Calu3 (cell line): ENCODE measurements at regions not wholly inside any gene's neighbourhood (a gene's known extent, or its start where the extent isn't known, plus 50 kb on each side); places are given as distances from the start of the nearest gene placed in this dataset.

ENCODE experiments used
- BruUV-seq: library from RNA; stranded (reverse); fragments of 400-500 nt; replicated peaks from 2 replicates; lab custom pipeline; 2021; lab: Mats Ljungman, UMichigan
- CTCF ChIA-PET: fragments of 300-600 bp; sonication (Branson Sonifier 250); formaldehyde crosslinking; loops from one replicate; lab custom pipeline; 2022; ENCODE audit warnings: antibody characterized with exemption; lab: Charles Lee
- DNase-seq: peaks from one replicate; pipeline ENCODE4 v3.0.0; 2022
- H3K27ac Mint-ChIP-seq: one replicate; pipeline ENCODE4 v1.8.0; 2022; ENCODE audit warnings: mixed read lengths; ENCODE audit not compliant: unreplicated experiment
- H3K27me3 Mint-ChIP-seq: one replicate; pipeline ENCODE4 v1.8.0; 2022; ENCODE audit warnings: mixed read lengths; ENCODE audit not compliant: unreplicated experiment
- H3K36me3 Mint-ChIP-seq: one replicate; pipeline ENCODE4 v1.8.0; 2022; ENCODE audit warnings: mild to moderate bottlenecking, moderate library complexity, mixed read lengths; ENCODE audit not compliant: insufficient read depth, unreplicated experiment
- H3K4me1 Mint-ChIP-seq: one replicate; pipeline ENCODE4 v1.8.0; 2022; ENCODE audit warnings: mild to moderate bottlenecking, low read depth, mixed read lengths; ENCODE audit not compliant: unreplicated experiment
- H3K4me3 Mint-ChIP-seq: one replicate; pipeline ENCODE4 v1.8.0; 2022; ENCODE audit warnings: mild to moderate bottlenecking, low read depth, moderate library complexity, mixed read lengths; ENCODE audit not compliant: unreplicated experiment
- H3K9me3 Mint-ChIP-seq: one replicate; pipeline ENCODE4 v1.8.0; 2022; ENCODE audit warnings: low read depth, mixed read lengths; ENCODE audit not compliant: unreplicated experiment
- intact Hi-C: fragments of 100-400 bp; cut with micrococcal nuclease; formaldehyde crosslinking; loops from one replicate; pipeline ENCODE4 v1.10.0; 2022; ENCODE audit not compliant: unreplicated experiment
- TF ChIP-seq, protein P1 (sequence below): fragments of 200-600 bp; IDR thresholded peaks from one replicate; pipeline ENCODE4 v1.8.0; 2022; ENCODE audit warnings: antibody characterized with exemption; ENCODE audit not compliant: unreplicated experiment

- BruUV-seq, result no TSS peak
- CTCF ChIA-PET, result interaction anchor here (0.6 to 1.9 kb wide), 5 partner anchors 131 to 861 kb away, joined by 3 to 8 read pairs (median 5); partner anchors contain the start of gene TMEM185B
- H3K36me3 Mint-ChIP-seq, result peaks cover 5% of the 10 kb centered on the region
These were observed 200.8 kb downstream of the TFCP2L1 start for GRCh38 chr2:121084130-121084680.

DNA sequence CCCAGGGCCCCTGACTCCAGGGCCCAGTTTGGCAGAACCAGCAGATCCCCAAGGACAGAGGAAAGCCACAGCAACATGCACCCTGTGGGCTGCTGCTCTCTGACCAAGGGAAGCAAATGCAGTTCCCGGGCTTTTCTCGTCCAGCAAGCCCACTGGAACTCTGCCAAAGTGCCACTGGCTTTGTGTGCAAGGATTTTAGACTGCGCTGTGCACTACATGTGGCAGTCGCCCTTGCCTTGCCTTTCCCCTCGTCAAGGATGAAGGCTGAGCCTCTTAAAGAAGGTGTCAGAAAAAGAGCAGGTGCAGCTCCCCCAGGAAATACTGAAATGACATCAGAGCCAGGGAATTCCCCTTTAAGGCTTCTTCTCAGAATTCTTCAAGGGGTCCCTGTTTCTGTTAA is 199.2 kb downstream of the TFCP2L1 start:
- Mint-ChIP-seq H3K27ac (no peak overlapping the region), H3K4me3 (no peak overlapping the region), H3K9me3 (no peaks in the 10 kb centered on the region), H3K27me3 (peaks cover 35% of the 10 kb centered on the region), H3K4me1 (peaks cover 11% of the 10 kb centered on the region), H3K36me3 (peaks cover 5% of the 10 kb centered on the region)
- no peak for DNase-seq
- no TSS peak for BruUV-seq
- intact Hi-C loops, result no loop called here
- CTCF ChIA-PET, result interaction anchor here (0.6 to 1.9 kb wide), 8 partner anchors 10 to 642 kb away, joined by 3 to 8 read pairs (median 4); no protein-coding TSS in a partner anchor
- TF ChIP-seq, protein P1, sequence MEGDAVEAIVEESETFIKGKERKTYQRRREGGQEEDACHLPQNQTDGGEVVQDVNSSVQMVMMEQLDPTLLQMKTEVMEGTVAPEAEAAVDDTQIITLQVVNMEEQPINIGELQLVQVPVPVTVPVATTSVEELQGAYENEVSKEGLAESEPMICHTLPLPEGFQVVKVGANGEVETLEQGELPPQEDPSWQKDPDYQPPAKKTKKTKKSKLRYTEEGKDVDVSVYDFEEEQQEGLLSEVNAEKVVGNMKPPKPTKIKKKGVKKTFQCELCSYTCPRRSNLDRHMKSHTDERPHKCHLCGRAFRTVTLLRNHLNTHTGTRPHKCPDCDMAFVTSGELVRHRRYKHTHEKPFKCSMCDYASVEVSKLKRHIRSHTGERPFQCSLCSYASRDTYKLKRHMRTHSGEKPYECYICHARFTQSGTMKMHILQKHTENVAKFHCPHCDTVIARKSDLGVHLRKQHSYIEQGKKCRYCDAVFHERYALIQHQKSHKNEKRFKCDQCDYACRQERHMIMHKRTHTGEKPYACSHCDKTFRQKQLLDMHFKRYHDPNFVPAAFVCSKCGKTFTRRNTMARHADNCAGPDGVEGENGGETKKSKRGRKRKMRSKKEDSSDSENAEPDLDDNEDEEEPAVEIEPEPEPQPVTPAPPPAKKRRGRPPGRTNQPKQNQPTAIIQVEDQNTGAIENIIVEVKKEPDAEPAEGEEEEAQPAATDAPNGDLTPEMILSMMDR, result no peak

More at GRCh38 chr2:121084130-121084680, 200.8 kb downstream of the TFCP2L1 start:
- Mint-ChIP-seq H3K4me1 (peaks cover 10% of the 10 kb centered on the region), H3K9me3 (no peaks in the 10 kb centered on the region), H3K4me3 (no peak overlapping the region), H3K27me3 (peaks cover 51% of the 10 kb centered on the region), H3K27ac (no peak overlapping the region)
- intact Hi-C loops, result no loop called here
- no peak for DNase-seq
- TF ChIP-seq, protein P1, result no peak

- CTCF ChIA-PET, result interaction anchor here (0.6 to 1.7 kb wide), 4 partner anchors 15 to 431 kb away, joined by 5 read pairs; no protein-coding TSS in a partner anchor
- intact Hi-C loops, result no loop called here
These were observed 198.6 kb downstream of the TFCP2L1 start for GRCh38 chr2:121086450-121086849.

GRCh38 chr2:121087117-121087516 is 197.9 kb downstream of the TFCP2L1 start:
- no peaks in the 10 kb centered on the region for H3K9me3 Mint-ChIP-seq
- H3K27ac Mint-ChIP-seq, result no peak overlapping the region
- intact Hi-C loops, result no loop called here
- peaks cover 22% of the 10 kb centered on the region for H3K27me3 Mint-ChIP-seq
- peaks cover 19% of the 10 kb centered on the region for H3K4me1 Mint-ChIP-seq
- no TSS peak for BruUV-seq
- no peak overlapping the region for H3K4me3 Mint-ChIP-seq
- TF ChIP-seq, protein P1, result no peak
- DNase-seq, result no peak
- CTCF ChIA-PET, result interaction anchor here (0.6 to 1.7 kb wide), 3 partner anchors 14 to 431 kb away, joined by 5 read pairs; no protein-coding TSS in a partner anchor
- H3K36me3 Mint-ChIP-seq, result no peaks in the 10 kb centered on the region

More at GRCh38 chr2:121086450-121086849, 198.6 kb downstream of the TFCP2L1 start:
- H3K27ac Mint-ChIP-seq, result no peak overlapping the region
- TF ChIP-seq, protein P1, result no peak
- H3K4me1 Mint-ChIP-seq, result peaks cover 18% of the 10 kb centered on the region
- BruUV-seq, result no TSS peak
- no peak overlapping the region for H3K4me3 Mint-ChIP-seq
- no peak for DNase-seq
- H3K9me3 Mint-ChIP-seq, result no peaks in the 10 kb centered on the region
- H3K27me3 Mint-ChIP-seq, result peaks cover 29% of the 10 kb centered on the region
- H3K36me3 Mint-ChIP-seq, result peaks cover under 1% of the 10 kb centered on the region
